ENCODE measurements at regions not wholly inside any gene's neighbourhood (a gene's known extent, or its start where the extent isn't known, plus 50 kb on each side); places are given as distances from the start of the nearest gene placed in this dataset.
A peak's percentile ranks its signal among the peaks of the same experiment; 100 is the strongest.
"Not testable (repeated sequence)": the region's sequence is repeated elsewhere in the genome, so short reads cannot be mapped to it uniquely, and the experiment has no call there.

- no peak for DNase-seq (ENCODE audit: low read depth, low spot score)
- Histone ChIP-seq H3K4me1 (ENCODE audit: control insufficient read depth, insufficient read depth, low read length) (no peaks in the 10 kb centered on the region), H3K4me3 (ENCODE audit: low read length) (no peak overlapping the region), H3K36me3 (ENCODE audit: control insufficient read depth, insufficient read depth, low read length) (no peaks in the 10 kb centered on the region), H3K27ac (ENCODE audit: low read length) (no peak overlapping the region), H3K9me3 (ENCODE audit: control insufficient read depth, insufficient read depth, low read length) (no peaks in the 10 kb centered on the region), H3K27me3 (ENCODE audit: control insufficient read depth, insufficient read depth, low read length) (no peaks in the 10 kb centered on the region)
- no CpG with 5 or more reads among the region's 3 CpGs for WGBS (ENCODE audit: insufficient coverage, insufficient read length)
Measured at GRCh38 chr10:35824704-35825103, 182.6 kb upstream of the FZD8 start.

- WGBS (ENCODE audit: insufficient coverage, insufficient read length): no CpG with 5 or more reads among the region's 9 CpGs
Measured at GRCh38 chr10:35822316-35822715, 180.2 kb upstream of the FZD8 start.

GRCh38 chr10:35821339-35821911 lies 179.3 kb upstream of the FZD8 start:
- H3K27me3 ChIP-seq (ENCODE audit: control insufficient read depth, insufficient read depth, low read length): no peaks in the 10 kb centered on the region
- H3K9me3 ChIP-seq (ENCODE audit: control insufficient read depth, insufficient read depth, low read length): no peaks in the 10 kb centered on the region
- H3K4me3 ChIP-seq (ENCODE audit: low read length): no peak overlapping the region
- DNase-seq (ENCODE audit: low read depth, low spot score): no peak
- H3K27ac ChIP-seq (ENCODE audit: low read length): no peak overlapping the region
- H3K4me1 ChIP-seq (ENCODE audit: control insufficient read depth, insufficient read depth, low read length): no peaks in the 10 kb centered on the region
- no CpG with 5 or more reads among the region's 4 CpGs for WGBS (ENCODE audit: insufficient coverage, insufficient read length)
- no peaks in the 10 kb centered on the region for H3K36me3 ChIP-seq (ENCODE audit: control insufficient read depth, insufficient read depth, low read length)

More at GRCh38 chr10:35822316-35822715, 180.2 kb upstream of the FZD8 start:
- no peak overlapping the region for H3K27ac ChIP-seq (ENCODE audit: low read length)
- no peaks in the 10 kb centered on the region for H3K27me3 ChIP-seq (ENCODE audit: control insufficient read depth, insufficient read depth, low read length)
- H3K4me1 ChIP-seq (ENCODE audit: control insufficient read depth, insufficient read depth, low read length): no peaks in the 10 kb centered on the region
- peak; percentile 41 for DNase-seq (ENCODE audit: low read depth, low spot score)
- no peaks in the 10 kb centered on the region for H3K9me3 ChIP-seq (ENCODE audit: control insufficient read depth, insufficient read depth, low read length)
- H3K4me3 ChIP-seq (ENCODE audit: low read length): no peak overlapping the region
- no peaks in the 10 kb centered on the region for H3K36me3 ChIP-seq (ENCODE audit: control insufficient read depth, insufficient read depth, low read length)

- H3K27ac ChIP-seq (ENCODE audit: low read length): no peak overlapping the region
- no peaks in the 10 kb centered on the region for H3K36me3 ChIP-seq (ENCODE audit: control insufficient read depth, insufficient read depth, low read length)
- no peak overlapping the region for H3K4me3 ChIP-seq (ENCODE audit: low read length)
- no peaks in the 10 kb centered on the region for H3K27me3 ChIP-seq (ENCODE audit: control insufficient read depth, insufficient read depth, low read length)
- no CpG with 5 or more reads among the region's 5 CpGs for WGBS (ENCODE audit: insufficient coverage, insufficient read length)
- H3K4me1 ChIP-seq (ENCODE audit: control insufficient read depth, insufficient read depth, low read length): no peaks in the 10 kb centered on the region
- DNase-seq (ENCODE audit: low read depth, low spot score): no peak
- no peaks in the 10 kb centered on the region; the same call in 1 of the 2 replicates for H3K9me3 ChIP-seq (ENCODE audit: control insufficient read depth, insufficient read depth, low read length)
Measured at GRCh38 chr10:35819736-35820135, 177.6 kb upstream of the FZD8 start.

GRCh38 chr10:35819011-35819410 lies 176.9 kb upstream of the FZD8 start:
- Histone ChIP-seq H3K36me3 (ENCODE audit: control insufficient read depth, insufficient read depth, low read length) (no peaks in the 10 kb centered on the region), H3K4me3 (ENCODE audit: low read length) (no peak overlapping the region)
- 100% methylated on average over 1 of the region's 3 CpGs for WGBS (ENCODE audit: insufficient coverage, insufficient read length)

GRCh38 chr10:35817109-35817508 lies 175.0 kb upstream of the FZD8 start:
- DNase-seq (ENCODE audit: low read depth, low spot score); H3K36me3 ChIP-seq (ENCODE audit: control insufficient read depth, insufficient read depth, low read length); H3K27me3 ChIP-seq (ENCODE audit: control insufficient read depth, insufficient read depth, low read length); H3K9me3 ChIP-seq (ENCODE audit: control insufficient read depth, insufficient read depth, low read length); H3K4me3 ChIP-seq (ENCODE audit: low read length); H3K4me1 ChIP-seq (ENCODE audit: control insufficient read depth, insufficient read depth, low read length); H3K27ac ChIP-seq (ENCODE audit: low read length): not testable (repeated sequence)
- no CpG with 5 or more reads among the region's 5 CpGs for WGBS (ENCODE audit: insufficient coverage, insufficient read length)

More at GRCh38 chr10:35819011-35819410, 176.9 kb upstream of the FZD8 start:
- no peaks in the 10 kb centered on the region for H3K27me3 ChIP-seq (ENCODE audit: control insufficient read depth, insufficient read depth, low read length)
- H3K4me1 ChIP-seq (ENCODE audit: control insufficient read depth, insufficient read depth, low read length): no peaks in the 10 kb centered on the region
- no peak overlapping the region for H3K27ac ChIP-seq (ENCODE audit: low read length)
- DNase-seq (ENCODE audit: low read depth, low spot score): no peak
- H3K9me3 ChIP-seq (ENCODE audit: control insufficient read depth, insufficient read depth, low read length): no peaks in the 10 kb centered on the region; the same call in 1 of the 2 replicates

GRCh38 chr10:35813219-35813618 lies 171.1 kb upstream of the FZD8 start:
- WGBS (ENCODE audit: insufficient coverage, insufficient read length): no CpG with 5 or more reads among the region's 4 CpGs
- Histone ChIP-seq H3K36me3 (ENCODE audit: control insufficient read depth, insufficient read depth, low read length) (no peaks in the 10 kb centered on the region), H3K9me3 (ENCODE audit: control insufficient read depth, insufficient read depth, low read length) (no peaks in the 10 kb centered on the region; the same call in 1 of the 2 replicates), H3K27me3 (ENCODE audit: control insufficient read depth, insufficient read depth, low read length) (no peaks in the 10 kb centered on the region), H3K4me1 (ENCODE audit: control insufficient read depth, insufficient read depth, low read length) (no peaks in the 10 kb centered on the region), H3K4me3 (ENCODE audit: low read length) (no peak overlapping the region), H3K27ac (ENCODE audit: low read length) (no peak overlapping the region)
- DNase-seq (ENCODE audit: low read depth, low spot score): no peak

- Histone ChIP-seq H3K36me3 (ENCODE audit: control insufficient read depth, insufficient read depth, low read length) (no peaks in the 10 kb centered on the region), H3K27ac (ENCODE audit: low read length) (no peak overlapping the region), H3K27me3 (ENCODE audit: control insufficient read depth, insufficient read depth, low read length) (no peaks in the 10 kb centered on the region), H3K4me1 (ENCODE audit: control insufficient read depth, insufficient read depth, low read length) (no peaks in the 10 kb centered on the region), H3K9me3 (ENCODE audit: control insufficient read depth, insufficient read depth, low read length) (no peaks in the 10 kb centered on the region), H3K4me3 (ENCODE audit: low read length) (no peak overlapping the region)
- no peak for DNase-seq (ENCODE audit: low read depth, low spot score)
- WGBS (ENCODE audit: insufficient coverage, insufficient read length): no CpG with 5 or more reads among the region's 1 CpG
Measured at GRCh38 chr10:35808344-35808743, 166.2 kb upstream of the FZD8 start.

- Histone ChIP-seq H3K27ac (ENCODE audit: low read length) (no peak overlapping the region), H3K36me3 (ENCODE audit: control insufficient read depth, insufficient read depth, low read length) (no peaks in the 10 kb centered on the region), H3K4me3 (ENCODE audit: low read length) (no peak overlapping the region), H3K9me3 (ENCODE audit: control insufficient read depth, insufficient read depth, low read length) (no peaks in the 10 kb centered on the region), H3K4me1 (ENCODE audit: control insufficient read depth, insufficient read depth, low read length) (no peaks in the 10 kb centered on the region), H3K27me3 (ENCODE audit: control insufficient read depth, insufficient read depth, low read length) (no peaks in the 10 kb centered on the region)
- WGBS (ENCODE audit: insufficient coverage, insufficient read length): no CpG with 5 or more reads among the region's 2 CpGs
- DNase-seq (ENCODE audit: low read depth, low spot score): no peak
Measured at GRCh38 chr10:35803046-35803445, 160.9 kb upstream of the FZD8 start.

- Histone ChIP-seq H3K4me1 (ENCODE audit: control insufficient read depth, insufficient read depth, low read length) (no peaks in the 10 kb centered on the region), H3K36me3 (ENCODE audit: control insufficient read depth, insufficient read depth, low read length) (no peaks in the 10 kb centered on the region), H3K27ac (ENCODE audit: low read length) (no peak overlapping the region), H3K27me3 (ENCODE audit: control insufficient read depth, insufficient read depth, low read length) (no peaks in the 10 kb centered on the region), H3K9me3 (ENCODE audit: control insufficient read depth, insufficient read depth, low read length) (no peaks in the 10 kb centered on the region), H3K4me3 (ENCODE audit: low read length) (no peak overlapping the region)
- DNase-seq (ENCODE audit: low read depth, low spot score): no peak
- WGBS (ENCODE audit: insufficient coverage, insufficient read length): no CpG with 5 or more reads among the region's 2 CpGs
Measured at GRCh38 chr10:35797187-35797586, 155.1 kb upstream of the FZD8 start.

- no peak for DNase-seq (ENCODE audit: low read depth, low spot score)
- Histone ChIP-seq H3K36me3 (ENCODE audit: control insufficient read depth, insufficient read depth, low read length) (no peaks in the 10 kb centered on the region), H3K27me3 (ENCODE audit: control insufficient read depth, insufficient read depth, low read length) (no peaks in the 10 kb centered on the region), H3K4me3 (ENCODE audit: low read length) (no peak overlapping the region), H3K4me1 (ENCODE audit: control insufficient read depth, insufficient read depth, low read length) (no peaks in the 10 kb centered on the region), H3K27ac (ENCODE audit: low read length) (no peak overlapping the region), H3K9me3 (ENCODE audit: control insufficient read depth, insufficient read depth, low read length) (no peaks in the 10 kb centered on the region)
- no CpG with 5 or more reads among the region's 13 CpGs for WGBS (ENCODE audit: insufficient coverage, insufficient read length)
Measured at GRCh38 chr10:35795131-35795824, 153.2 kb upstream of the FZD8 start.

Data from iPS DF 6.9 (cell line).